ENCODE measurements at regions not wholly inside any gene's neighbourhood (a gene's known extent, or its start where the extent isn't known, plus 50 kb on each side); places are given as distances from the start of the nearest gene placed in this dataset.

- no peak for TF ChIP-seq GATA3 (IDR thresholded peaks at IDR 0.05; ENCODE audit: low read depth, low read length)
- TF ChIP-seq GATA2 (IDR thresholded peaks at IDR 0.05; ENCODE audit: low read depth, low read length) = no peak
Observed at GRCh38 chr2:18085593-18085992, 207.1 kb downstream of the KCNS3 start.

Measured in SH-SY5Y (cell line).